NCI-H446 treated with DMSO at 0.1 percent for 48 hours (cell line): ENCODE measurements at regions not wholly inside any gene's neighbourhood (a gene's known extent, or its start where the extent isn't known, plus 50 kb on each side); places are given as distances from the start of the nearest gene placed in this dataset.
A peak's percentile ranks its signal among the peaks of the same experiment; 100 is the strongest.

ENCODE experiments used
- DNase-seq: peaks from one replicate; lab custom pipeline; 2025; lab: John Stamatoyannopoulos, UW

- DNase-seq: no peak
These were observed 89.8 kb upstream of the TUT7 start for GRCh38 chr9:86443992-86444391.

GRCh38 chr9:86434039-86434726 is 80.0 kb upstream of the TUT7 start:
- DNase-seq: peak; percentile 3

- DNase-seq: no peak
These were observed 70.2 kb upstream of the TUT7 start for GRCh38 chr9:86424251-86424891.

GRCh38 chr9:86413971-86414880 is 60.0 kb upstream of the TUT7 start:
- DNase-seq: no peak

GRCh38 chr9:86410281-86410680 is 56.1 kb upstream of the TUT7 start:
- DNase-seq: peak; percentile 7

GRCh38 chr9:86408121-86408520 is 53.9 kb upstream of the TUT7 start:
- no peak for DNase-seq

- no peak for DNase-seq
These were observed 52.8 kb upstream of the TUT7 start for GRCh38 chr9:86407022-86407421.

GRCh38 chr9:86406366-86406765 is 52.2 kb upstream of the TUT7 start:
- DNase-seq: no peak

- DNase-seq: no peak
These were observed 51.7 kb upstream of the TUT7 start for GRCh38 chr9:86405926-86406325.

GRCh38 chr9:86405086-86405491 is 50.9 kb upstream of the TUT7 start:
- DNase-seq: no peak
